Uterus (tissue), 3 donors: ENCODE measurements at regions not wholly inside any gene's neighbourhood (a gene's known extent, or its start where the extent isn't known, plus 50 kb on each side); places are given as distances from the start of the nearest gene placed in this dataset.

Experiments used
- DNase-seq, 2 donors: peaks; one replicate each; pipeline ENCODE4 v3.0.0-alpha.2; 2019 to 2020
- H3K27ac ChIP-seq, 2 donors: fragments of 200-600 bp; sonication (generic); 1 replicate in 1 of 2; 2 replicates in 1 of 2; pipeline ENCODE4 v1.5.1; 2016 to 2018
- H3K27me3 ChIP-seq, 2 donors: fragments of 200-600 bp; sonication (generic); one replicate each; pipeline ENCODE4 v1.5.1; 2018 to 2019; ENCODE audit warnings: control low read depth in 1 of 2
- H3K36me3 ChIP-seq, 2 donors: fragments of 200-600 bp; sonication (generic); one replicate each; pipeline ENCODE4 v1.5.1; 2019; ENCODE audit warnings: control low read depth in 1 of 2
- H3K4me1 ChIP-seq, 2 donors: fragments of 200-600 bp; sonication (generic); one replicate each; pipeline ENCODE4 v1.5.1; 2018 to 2019; ENCODE audit warnings: control low read depth in 1 of 2
- H3K4me3 ChIP-seq, 2 donors: fragments of 200-600 bp; sonication (generic); 1 replicate in 1 of 2; 2 replicates in 1 of 2; pipeline ENCODE4 v1.5.1; 2018 to 2019; ENCODE audit warnings: mild to moderate bottlenecking in 1 of 2
- H3K9me3 ChIP-seq, 2 donors: fragments of 200-600 bp; sonication (generic); one replicate each; pipeline ENCODE4 v1.5.1; 2019; ENCODE audit warnings: control low read depth in 1 of 2
- POLR2A ChIP-seq, 2 donors: fragments of 450-650 bp; IDR thresholded peaks; one replicate each; pipeline ENCODE4 v1.6.1; 2016; ENCODE audit warnings: antibody characterized with exemption in 2 of 2, mild to moderate bottlenecking in 1 of 2, moderate library complexity in 1 of 2
- intact Hi-C: fragments of 100-400 bp; cut with DNase I; formaldehyde crosslinking; loops from one replicate; pipeline ENCODE4 v1.15.1; 2023; ENCODE audit warnings: low total_unique reads
- TF ChIP-seq, protein P1 (sequence below), 4 experiments: fragments of 200-600 bp in 2 of 4; fragments of 450-650 bp in 2 of 4; sonication (generic) in 2 of 4; IDR thresholded peaks; one replicate each; pipeline ENCODE4 v1.5.1; 2016 to 2019; ENCODE audit warnings: antibody characterized with exemption in 4 of 4, mild to moderate bottlenecking in 2 of 4, moderate library complexity in 1 of 4
- donor health status: DM: yes; HTN: yes; CAD: no.

DNA sequence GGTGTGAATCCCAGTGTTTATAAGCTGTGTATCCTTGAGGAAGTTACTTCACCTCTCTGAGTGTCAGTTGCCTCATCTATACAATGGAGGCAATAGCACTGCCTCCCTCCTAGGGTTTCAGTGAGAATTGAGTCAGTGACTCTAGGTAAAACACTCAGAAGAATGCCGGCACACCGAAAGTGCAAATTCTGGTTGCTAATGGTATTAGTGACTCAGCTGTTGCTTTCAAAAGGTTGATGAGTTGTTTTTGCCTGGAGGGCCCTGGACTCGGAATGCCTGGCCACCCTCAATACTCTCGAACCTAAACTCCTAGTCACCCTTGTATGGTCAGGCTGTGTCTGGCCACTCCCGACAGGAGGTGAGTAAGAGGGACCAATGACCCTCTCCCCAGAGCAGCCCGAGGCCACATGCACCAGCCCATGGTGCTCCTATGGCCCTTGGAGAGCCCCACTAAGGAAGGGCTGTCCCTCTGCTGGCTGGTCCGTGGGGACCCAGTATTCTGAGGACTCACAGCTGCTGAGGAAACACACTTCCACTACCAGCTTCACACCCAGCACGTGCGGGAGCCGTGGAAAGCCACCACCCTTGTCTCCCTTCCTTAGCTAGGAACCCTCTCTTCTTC, 60.2 kb downstream of the CALML3 start:
- Histone ChIP-seq H3K27me3 (no peaks in the 10 kb centered on the region), H3K4me1 (no peaks in the 10 kb centered on the region), H3K4me3 (no peak overlapping the region), H3K9me3 (no peaks in the 10 kb centered on the region), H3K27ac (no peak overlapping the region), H3K36me3 (no peaks in the 10 kb centered on the region)
- no peak for DNase-seq
- TF ChIP-seq, protein P1, sequence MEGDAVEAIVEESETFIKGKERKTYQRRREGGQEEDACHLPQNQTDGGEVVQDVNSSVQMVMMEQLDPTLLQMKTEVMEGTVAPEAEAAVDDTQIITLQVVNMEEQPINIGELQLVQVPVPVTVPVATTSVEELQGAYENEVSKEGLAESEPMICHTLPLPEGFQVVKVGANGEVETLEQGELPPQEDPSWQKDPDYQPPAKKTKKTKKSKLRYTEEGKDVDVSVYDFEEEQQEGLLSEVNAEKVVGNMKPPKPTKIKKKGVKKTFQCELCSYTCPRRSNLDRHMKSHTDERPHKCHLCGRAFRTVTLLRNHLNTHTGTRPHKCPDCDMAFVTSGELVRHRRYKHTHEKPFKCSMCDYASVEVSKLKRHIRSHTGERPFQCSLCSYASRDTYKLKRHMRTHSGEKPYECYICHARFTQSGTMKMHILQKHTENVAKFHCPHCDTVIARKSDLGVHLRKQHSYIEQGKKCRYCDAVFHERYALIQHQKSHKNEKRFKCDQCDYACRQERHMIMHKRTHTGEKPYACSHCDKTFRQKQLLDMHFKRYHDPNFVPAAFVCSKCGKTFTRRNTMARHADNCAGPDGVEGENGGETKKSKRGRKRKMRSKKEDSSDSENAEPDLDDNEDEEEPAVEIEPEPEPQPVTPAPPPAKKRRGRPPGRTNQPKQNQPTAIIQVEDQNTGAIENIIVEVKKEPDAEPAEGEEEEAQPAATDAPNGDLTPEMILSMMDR (IDR thresholded peaks at IDR 0.05) = no peak
- TF ChIP-seq POLR2A (IDR thresholded peaks at IDR 0.05) = no peak
- intact Hi-C loops = no loop called here

DNA sequence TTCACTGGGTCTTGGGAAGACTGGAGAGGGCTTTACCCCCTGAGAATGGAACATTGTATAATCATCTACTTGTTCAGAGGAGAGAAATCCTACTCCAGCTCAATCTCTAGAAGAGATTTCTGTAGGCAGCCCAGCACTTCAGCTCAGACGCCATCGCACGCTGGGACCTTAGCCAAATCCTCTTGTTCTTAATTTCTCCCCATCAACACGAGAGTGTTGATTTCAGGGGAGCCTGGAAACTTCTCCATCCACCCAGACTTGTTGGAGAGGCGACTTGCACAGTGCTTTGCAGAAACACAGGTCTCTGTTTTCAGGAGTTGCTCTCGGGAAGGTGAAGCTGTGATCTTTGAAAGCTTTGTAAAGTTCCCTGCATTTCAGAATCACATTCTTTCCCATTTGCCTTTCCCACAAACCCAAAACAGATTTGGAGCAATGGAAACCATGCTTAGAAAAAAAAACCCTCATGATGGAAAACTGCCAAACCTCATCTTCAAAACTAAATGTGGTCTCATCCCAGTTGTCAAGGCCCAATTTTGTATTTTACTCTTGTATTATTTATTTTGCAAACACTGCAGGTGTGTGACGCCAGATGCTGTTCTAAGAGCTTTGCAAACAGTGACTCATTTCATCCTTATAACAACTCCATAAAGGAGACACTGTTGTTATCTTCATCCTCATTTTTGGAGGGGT, 60.9 kb downstream of the CALML3 start:
- DNase-seq = no peak
- no peak overlapping the region for H3K27ac ChIP-seq
- no peaks in the 10 kb centered on the region for H3K9me3 ChIP-seq
- intact Hi-C loops = no loop called here
- H3K27me3 ChIP-seq = no peaks in the 10 kb centered on the region
- no peaks in the 10 kb centered on the region for H3K4me1 ChIP-seq
- TF ChIP-seq, protein P1 (IDR thresholded peaks at IDR 0.05) = no peak
- TF ChIP-seq POLR2A (IDR thresholded peaks at IDR 0.05) = no peak
- no peaks in the 10 kb centered on the region for H3K36me3 ChIP-seq
- no peak overlapping the region for H3K4me3 ChIP-seq

DNA sequence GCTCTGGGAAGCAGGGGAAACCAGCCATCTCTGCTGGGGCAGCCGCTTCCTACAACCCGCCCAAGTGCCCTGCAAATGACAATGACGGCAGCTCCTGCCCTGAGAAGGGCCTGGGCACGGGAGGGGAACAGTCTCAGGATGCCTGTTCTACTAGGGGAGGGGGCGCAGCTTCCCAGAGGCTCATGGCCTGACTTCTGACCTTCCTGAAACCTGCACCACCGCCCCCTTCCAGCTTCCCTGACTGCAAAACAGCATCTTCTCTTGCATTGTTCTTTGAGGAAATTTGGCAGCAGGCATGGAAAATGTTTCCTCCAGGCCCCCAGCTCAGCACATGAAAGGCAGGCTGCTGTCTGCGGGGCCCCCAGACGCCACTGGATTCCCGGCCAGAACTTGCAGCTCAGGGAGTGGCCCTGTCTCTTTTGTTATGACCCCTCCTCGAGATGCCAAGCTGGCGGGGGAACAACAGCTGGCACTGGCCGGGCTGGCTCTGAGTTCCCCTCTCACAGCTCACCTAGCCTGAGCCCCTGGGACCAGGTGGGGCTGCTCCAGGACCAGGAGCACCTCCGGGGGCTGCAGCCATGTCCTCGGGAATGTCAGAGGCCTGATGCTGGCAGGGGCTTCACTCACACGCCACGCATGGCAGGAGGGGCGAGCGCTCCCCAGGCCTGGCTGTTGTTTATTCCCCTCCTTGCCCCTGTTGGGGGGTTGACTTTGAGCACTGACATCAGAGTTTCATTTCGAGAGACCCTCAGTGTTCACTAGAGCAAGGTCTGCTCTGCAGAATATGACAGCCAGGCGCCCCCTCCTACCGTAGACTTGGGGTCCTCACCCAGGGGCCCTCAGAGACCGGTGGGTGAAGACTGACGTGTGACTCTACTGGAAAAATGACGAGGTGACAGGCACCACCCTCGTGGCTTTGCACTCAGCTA, 62.7 kb downstream of the CALML3 start:
- H3K4me1 ChIP-seq = no peaks in the 10 kb centered on the region
- no peaks in the 10 kb centered on the region for H3K36me3 ChIP-seq
- peak in 1 of 2 donors; percentile 53 for DNase-seq
- H3K27ac ChIP-seq = no peak overlapping the region
- intact Hi-C loops = no loop called here
- H3K4me3 ChIP-seq = no peak overlapping the region
- no peaks in the 10 kb centered on the region for H3K9me3 ChIP-seq
- no peak for TF ChIP-seq POLR2A (IDR thresholded peaks at IDR 0.05)
- TF ChIP-seq, protein P1 (IDR thresholded peaks at IDR 0.05) = no peak
- no peaks in the 10 kb centered on the region for H3K27me3 ChIP-seq

DNA sequence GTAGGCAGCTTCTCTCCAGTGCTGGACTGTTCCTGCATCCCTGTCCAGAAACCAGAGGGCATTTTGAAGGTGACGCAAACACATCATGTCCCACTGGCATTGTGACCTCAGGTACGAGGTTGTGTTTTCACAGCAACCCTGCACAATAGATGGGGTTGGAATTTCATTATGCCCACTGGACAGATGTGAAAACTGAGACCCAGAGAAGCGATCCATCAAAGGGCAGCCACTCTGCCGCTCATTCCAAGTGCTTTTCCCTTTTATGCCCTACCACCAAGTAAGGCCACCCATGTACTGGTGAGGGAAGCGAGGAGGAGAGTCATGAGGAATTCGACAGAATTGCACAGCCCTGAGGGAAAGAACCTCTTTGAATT, 63.3 kb downstream of the CALML3 start:
- Histone ChIP-seq H3K9me3 (no peaks in the 10 kb centered on the region), H3K27me3 (no peaks in the 10 kb centered on the region), H3K4me1 (no peaks in the 10 kb centered on the region), H3K36me3 (no peaks in the 10 kb centered on the region), H3K27ac (no peak overlapping the region), H3K4me3 (no peak overlapping the region)
- TF ChIP-seq, protein P1 (IDR thresholded peaks at IDR 0.05) = no peak
- TF ChIP-seq POLR2A (IDR thresholded peaks at IDR 0.05) = no peak
- no peak for DNase-seq
- intact Hi-C loops = no loop called here

DNA sequence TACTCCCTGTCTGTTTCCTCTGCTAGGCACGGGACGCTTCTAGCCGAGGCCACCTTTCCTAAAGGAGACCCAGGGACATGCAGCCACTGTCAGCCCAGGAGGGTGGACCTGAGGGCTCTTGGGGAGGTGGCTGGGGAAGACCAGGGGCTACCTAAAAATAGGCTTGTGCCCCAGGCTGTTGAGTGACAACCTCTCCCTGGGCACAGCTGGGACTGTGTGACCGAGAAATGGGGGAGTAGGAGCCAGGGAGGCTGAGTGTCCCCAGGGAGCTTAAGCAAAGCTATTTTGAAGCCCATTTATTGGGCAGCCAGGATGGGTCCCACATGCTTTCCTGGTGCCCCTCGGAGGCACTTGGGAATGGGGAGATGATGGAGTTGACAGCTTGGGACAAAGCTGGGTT, 63.8 kb downstream of the CALML3 start:
- Histone ChIP-seq H3K36me3 (no peaks in the 10 kb centered on the region), H3K27me3 (no peaks in the 10 kb centered on the region), H3K27ac (no peak overlapping the region), H3K4me1 (no peaks in the 10 kb centered on the region), H3K4me3 (no peak overlapping the region), H3K9me3 (no peaks in the 10 kb centered on the region)
- intact Hi-C loops = no loop called here
- TF ChIP-seq, protein P1 (IDR thresholded peaks at IDR 0.05) = no peak
- no peak for TF ChIP-seq POLR2A (IDR thresholded peaks at IDR 0.05)
- DNase-seq = no peak
